ENCODE measurements at regions not wholly inside any gene's neighbourhood (a gene's known extent, or its start where the extent isn't known, plus 50 kb on each side); places are given as distances from the start of the nearest gene placed in this dataset.

DNA sequence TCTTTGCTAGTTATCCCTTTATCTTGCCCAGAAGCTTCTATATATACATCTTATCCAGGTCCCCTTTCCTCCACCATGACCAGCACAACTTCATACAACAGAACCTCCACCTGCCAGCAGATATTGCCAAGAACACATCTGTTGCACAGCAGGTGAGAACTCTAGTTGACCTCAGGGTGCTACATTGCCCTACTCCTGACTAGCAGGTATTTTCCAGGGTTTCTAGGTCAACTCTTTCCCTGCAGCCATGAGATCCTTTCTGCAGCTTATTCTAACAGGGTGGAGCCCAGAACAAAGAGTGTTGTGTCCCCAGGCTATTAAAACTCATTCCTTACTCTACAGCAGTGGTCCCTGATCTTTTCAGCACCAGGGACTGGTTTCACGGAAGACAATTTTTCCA, 319.5 kb downstream of the PRDM2 start:
- TF ChIP-seq, protein P1, sequence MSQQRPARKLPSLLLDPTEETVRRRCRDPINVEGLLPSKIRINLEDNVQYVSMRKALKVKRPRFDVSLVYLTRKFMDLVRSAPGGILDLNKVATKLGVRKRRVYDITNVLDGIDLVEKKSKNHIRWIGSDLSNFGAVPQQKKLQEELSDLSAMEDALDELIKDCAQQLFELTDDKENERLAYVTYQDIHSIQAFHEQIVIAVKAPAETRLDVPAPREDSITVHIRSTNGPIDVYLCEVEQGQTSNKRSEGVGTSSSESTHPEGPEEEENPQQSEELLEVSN (IDR thresholded peaks at IDR 0.05; ENCODE audit: borderline replicate concordance, low read depth), result no peak
- TF ChIP-seq CBX8 (IDR thresholded peaks at IDR 0.05) (no peak), POLR2A (IDR thresholded peaks at IDR 0.05; ENCODE audit: low read length) (no peak), FOSL2 (IDR thresholded peaks at IDR 0.05) (no peak), FOSL2 (CRISPR knock-in tag; IDR thresholded peaks at IDR 0.05) (no peak), GATA3 (IDR thresholded peaks at IDR 0.05; ENCODE audit: borderline replicate concordance) (no peak), ZSCAN20 (CRISPR knock-in tag; IDR thresholded peaks at IDR 0.05) (no peak), BHLHE40 (IDR thresholded peaks at IDR 0.05; ENCODE audit: low read depth, low read length) (no peak), TP53 (CRISPR knock-in tag; IDR thresholded peaks at IDR 0.05) (no peak), TFCP2L1 (CRISPR knock-in tag; IDR thresholded peaks at IDR 0.05) (no peak), MYC (IDR thresholded peaks at IDR 0.05; ENCODE audit: borderline replicate concordance, low read length) (no peak), KDM1A (IDR thresholded peaks at IDR 0.05; ENCODE audit: low read depth) (no peak), HOXB5 (CRISPR knock-in tag; IDR thresholded peaks at IDR 0.05) (no peak), PHF8 (IDR thresholded peaks at IDR 0.05; ENCODE audit: borderline replicate concordance, low read depth) (no peak), CEBPB (IDR thresholded peaks at IDR 0.05) (no peak)
- TF ChIP-seq, protein P2, sequence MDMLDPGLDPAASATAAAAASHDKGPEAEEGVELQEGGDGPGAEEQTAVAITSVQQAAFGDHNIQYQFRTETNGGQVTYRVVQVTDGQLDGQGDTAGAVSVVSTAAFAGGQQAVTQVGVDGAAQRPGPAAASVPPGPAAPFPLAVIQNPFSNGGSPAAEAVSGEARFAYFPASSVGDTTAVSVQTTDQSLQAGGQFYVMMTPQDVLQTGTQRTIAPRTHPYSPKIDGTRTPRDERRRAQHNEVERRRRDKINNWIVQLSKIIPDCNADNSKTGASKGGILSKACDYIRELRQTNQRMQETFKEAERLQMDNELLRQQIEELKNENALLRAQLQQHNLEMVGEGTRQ (IDR thresholded peaks at IDR 0.05), result no peak
- TF ChIP-seq, protein P3, sequence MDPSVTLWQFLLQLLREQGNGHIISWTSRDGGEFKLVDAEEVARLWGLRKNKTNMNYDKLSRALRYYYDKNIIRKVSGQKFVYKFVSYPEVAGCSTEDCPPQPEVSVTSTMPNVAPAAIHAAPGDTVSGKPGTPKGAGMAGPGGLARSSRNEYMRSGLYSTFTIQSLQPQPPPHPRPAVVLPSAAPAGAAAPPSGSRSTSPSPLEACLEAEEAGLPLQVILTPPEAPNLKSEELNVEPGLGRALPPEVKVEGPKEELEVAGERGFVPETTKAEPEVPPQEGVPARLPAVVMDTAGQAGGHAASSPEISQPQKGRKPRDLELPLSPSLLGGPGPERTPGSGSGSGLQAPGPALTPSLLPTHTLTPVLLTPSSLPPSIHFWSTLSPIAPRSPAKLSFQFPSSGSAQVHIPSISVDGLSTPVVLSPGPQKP (IDR thresholded peaks at IDR 0.05; ENCODE audit: low read depth, low read length), result no peak
- TF ChIP-seq, protein P4, sequence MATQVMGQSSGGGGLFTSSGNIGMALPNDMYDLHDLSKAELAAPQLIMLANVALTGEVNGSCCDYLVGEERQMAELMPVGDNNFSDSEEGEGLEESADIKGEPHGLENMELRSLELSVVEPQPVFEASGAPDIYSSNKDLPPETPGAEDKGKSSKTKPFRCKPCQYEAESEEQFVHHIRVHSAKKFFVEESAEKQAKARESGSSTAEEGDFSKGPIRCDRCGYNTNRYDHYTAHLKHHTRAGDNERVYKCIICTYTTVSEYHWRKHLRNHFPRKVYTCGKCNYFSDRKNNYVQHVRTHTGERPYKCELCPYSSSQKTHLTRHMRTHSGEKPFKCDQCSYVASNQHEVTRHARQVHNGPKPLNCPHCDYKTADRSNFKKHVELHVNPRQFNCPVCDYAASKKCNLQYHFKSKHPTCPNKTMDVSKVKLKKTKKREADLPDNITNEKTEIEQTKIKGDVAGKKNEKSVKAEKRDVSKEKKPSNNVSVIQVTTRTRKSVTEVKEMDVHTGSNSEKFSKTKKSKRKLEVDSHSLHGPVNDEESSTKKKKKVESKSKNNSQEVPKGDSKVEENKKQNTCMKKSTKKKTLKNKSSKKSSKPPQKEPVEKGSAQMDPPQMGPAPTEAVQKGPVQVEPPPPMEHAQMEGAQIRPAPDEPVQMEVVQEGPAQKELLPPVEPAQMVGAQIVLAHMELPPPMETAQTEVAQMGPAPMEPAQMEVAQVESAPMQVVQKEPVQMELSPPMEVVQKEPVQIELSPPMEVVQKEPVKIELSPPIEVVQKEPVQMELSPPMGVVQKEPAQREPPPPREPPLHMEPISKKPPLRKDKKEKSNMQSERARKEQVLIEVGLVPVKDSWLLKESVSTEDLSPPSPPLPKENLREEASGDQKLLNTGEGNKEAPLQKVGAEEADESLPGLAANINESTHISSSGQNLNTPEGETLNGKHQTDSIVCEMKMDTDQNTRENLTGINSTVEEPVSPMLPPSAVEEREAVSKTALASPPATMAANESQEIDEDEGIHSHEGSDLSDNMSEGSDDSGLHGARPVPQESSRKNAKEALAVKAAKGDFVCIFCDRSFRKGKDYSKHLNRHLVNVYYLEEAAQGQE (IDR thresholded peaks at IDR 0.05), result no peak
- TF ChIP-seq, protein P5, sequence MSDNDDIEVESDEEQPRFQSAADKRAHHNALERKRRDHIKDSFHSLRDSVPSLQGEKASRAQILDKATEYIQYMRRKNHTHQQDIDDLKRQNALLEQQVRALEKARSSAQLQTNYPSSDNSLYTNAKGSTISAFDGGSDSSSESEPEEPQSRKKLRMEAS (IDR thresholded peaks at IDR 0.05), result no peak
- TF ChIP-seq, protein P6, sequence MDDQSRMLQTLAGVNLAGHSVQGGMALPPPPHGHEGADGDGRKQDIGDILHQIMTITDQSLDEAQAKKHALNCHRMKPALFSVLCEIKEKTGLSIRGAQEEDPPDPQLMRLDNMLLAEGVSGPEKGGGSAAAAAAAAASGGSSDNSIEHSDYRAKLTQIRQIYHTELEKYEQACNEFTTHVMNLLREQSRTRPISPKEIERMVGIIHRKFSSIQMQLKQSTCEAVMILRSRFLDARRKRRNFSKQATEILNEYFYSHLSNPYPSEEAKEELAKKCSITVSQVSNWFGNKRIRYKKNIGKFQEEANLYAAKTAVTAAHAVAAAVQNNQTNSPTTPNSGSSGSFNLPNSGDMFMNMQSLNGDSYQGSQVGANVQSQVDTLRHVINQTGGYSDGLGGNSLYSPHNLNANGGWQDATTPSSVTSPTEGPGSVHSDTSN (IDR thresholded peaks at IDR 0.05), result no peak
- FAIRE-seq (no peak), ATAC-seq (no peak), DNase-seq (ENCODE audit: low read depth in 1 of 2, low spot score in 1 of 2) (no peak)
- 47% methylated on average over 1 of the region's 1 CpG for WGBS (ENCODE audit: missing lambda C conversion rate)
- Histone ChIP-seq H3K4me3 (no peak overlapping the region), H3K27ac (no peak overlapping the region), H3K9me3 (no peaks in the 10 kb centered on the region), H3K4me2 (no peak overlapping the region), H3K4me1 (no peaks in the 10 kb centered on the region)
- ChIA-PET POLR2A (no interaction called here), CTCF (no interaction called here)

DNA sequence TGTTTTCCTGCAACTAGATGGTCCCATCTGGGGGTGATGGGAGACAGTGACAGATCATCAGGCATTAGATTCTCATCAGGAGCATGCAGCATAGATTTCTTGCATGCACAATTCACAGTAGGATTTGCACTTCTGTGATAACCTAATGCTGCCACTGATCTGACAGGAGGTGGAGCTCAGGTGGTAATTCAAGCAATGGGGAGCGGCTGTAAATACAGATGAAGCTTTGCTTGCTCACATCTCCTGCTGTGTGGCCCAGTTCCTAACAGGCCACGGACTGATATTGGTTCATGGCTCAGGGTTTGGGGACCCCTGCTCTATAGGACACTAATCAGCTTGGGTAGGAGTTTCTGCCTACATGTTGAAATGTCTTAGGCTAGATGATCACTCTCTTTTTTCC, 320.0 kb downstream of the PRDM2 start:
- no peaks in the 10 kb centered on the region for H3K9me3 ChIP-seq
- H3K4me1 ChIP-seq, result no peaks in the 10 kb centered on the region
- no peak overlapping the region for H3K4me2 ChIP-seq
- 0% methylated on average over 2 of the region's 2 CpGs for WGBS (ENCODE audit: missing lambda C conversion rate)
- FAIRE-seq (no peak), DNase-seq (ENCODE audit: low read depth in 1 of 2, low spot score in 1 of 2) (no peak), ATAC-seq (no peak)
- H3K4me3 ChIP-seq, result no peak overlapping the region
- H3K27ac ChIP-seq, result no peak overlapping the region
- no peak for TF ChIP-seq HDAC2 (IDR thresholded peaks at IDR 0.05)
- TF ChIP-seq CBX2 (IDR thresholded peaks at IDR 0.05; ENCODE audit: borderline replicate concordance, low read depth), result no peak
- no peak for TF ChIP-seq EHF (CRISPR knock-in tag; IDR thresholded peaks at IDR 0.05)
- TF ChIP-seq HOXA7 (CRISPR knock-in tag; IDR thresholded peaks at IDR 0.05), result no peak
- TF ChIP-seq GATA3 (IDR thresholded peaks at IDR 0.05; ENCODE audit: borderline replicate concordance), result no peak
- no peak for TF ChIP-seq RCOR1 (IDR thresholded peaks at IDR 0.05; ENCODE audit: low read depth, low read length)
- no peak for TF ChIP-seq EP300 (IDR thresholded peaks at IDR 0.05)
- TF ChIP-seq TP53 (CRISPR knock-in tag; IDR thresholded peaks at IDR 0.05), result no peak
- no peak for TF ChIP-seq JUN (IDR thresholded peaks at IDR 0.05)
- no peak for TF ChIP-seq ZFP36 (IDR thresholded peaks at IDR 0.05; ENCODE audit: borderline replicate concordance, partially characterized antibody)
- no peak for TF ChIP-seq BHLHE40 (IDR thresholded peaks at IDR 0.05; ENCODE audit: low read depth, low read length)
- no peak for TF ChIP-seq EHMT2 (IDR thresholded peaks at IDR 0.05; ENCODE audit: low read depth)
- no peak for TF ChIP-seq JUNB (IDR thresholded peaks at IDR 0.05)
- TF ChIP-seq NFE2L2 (conservative IDR thresholded peaks at IDR 0.05; ENCODE audit: low read length), result no peak
- ChIA-PET CTCF (no interaction called here), POLR2A (no interaction called here)
